ENCODE measurements at regions not wholly inside any gene's neighbourhood (a gene's known extent, or its start where the extent isn't known, plus 50 kb on each side); places are given as distances from the start of the nearest gene placed in this dataset.

DNA sequence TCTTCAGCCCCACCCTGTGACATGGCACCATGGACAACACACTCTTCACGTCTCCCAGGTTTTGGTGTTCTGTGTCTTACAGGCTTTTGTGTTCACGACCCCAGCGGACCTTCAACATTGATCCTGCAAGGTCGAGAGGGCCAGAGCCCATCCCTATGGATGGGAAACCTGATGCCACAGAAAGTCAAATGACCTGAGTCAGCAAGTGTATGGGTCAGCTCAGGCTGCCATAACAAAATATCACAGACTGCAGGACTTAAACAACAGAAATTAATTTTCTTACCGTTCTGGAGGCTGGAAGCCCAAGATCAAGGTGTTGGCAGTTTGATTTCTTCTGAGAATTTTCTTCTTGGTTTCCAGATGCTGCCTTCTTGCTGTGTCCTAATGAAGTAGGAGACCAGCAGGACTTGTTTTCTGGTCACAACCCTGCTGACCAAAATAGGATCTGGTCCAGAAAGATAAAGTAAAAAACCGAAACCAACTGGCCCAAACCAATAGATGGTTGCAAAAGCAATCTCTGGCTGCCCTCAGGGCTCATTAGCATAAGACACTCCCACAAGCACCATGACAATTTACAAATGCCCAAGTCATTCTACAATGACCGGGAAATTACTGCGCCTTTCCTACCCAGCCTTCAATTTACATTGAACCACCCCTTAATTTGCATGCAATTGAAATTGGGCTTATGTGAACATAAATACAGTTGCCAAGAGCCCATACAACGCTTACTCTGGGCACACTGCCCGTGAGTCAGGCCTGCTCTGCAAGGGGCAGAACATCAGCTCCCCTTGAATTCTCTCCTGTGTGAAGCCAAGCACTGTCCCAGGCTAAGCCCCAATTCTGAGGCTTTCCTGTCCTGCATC is 82.9 kb upstream of the SLC22A11 start:
- ATAC-seq (ENCODE audit: low FRiP score): no peak

DNA sequence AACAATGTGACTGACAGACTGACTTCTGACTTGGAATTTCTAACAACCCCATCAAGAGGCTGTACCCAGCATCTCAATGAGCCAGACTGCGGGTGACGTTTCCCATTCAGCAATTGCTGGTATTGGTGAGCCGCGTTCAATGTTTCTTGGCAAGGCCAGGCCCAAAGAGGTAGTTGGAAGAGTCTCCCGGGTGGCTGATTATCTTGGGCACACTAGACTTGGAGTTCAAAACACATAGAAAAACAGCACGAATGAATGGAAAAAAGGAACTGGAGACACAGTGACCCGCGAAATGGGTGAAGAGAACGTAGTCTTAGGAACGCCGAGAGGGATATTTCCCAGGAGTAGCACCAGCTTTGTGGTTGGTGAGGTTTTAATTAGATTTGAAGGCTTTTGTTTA is 81.1 kb upstream of the SLC22A11 start:
- WGBS, 2 donors: 85 to 86% methylated on average over 11 of the region's 11 CpGs
- intact Hi-C loops (cut with DNase I): loop anchor here in 1 of 2 donors (5.0 kb wide), 1 partner anchor 53 kb away; no protein-coding TSS in a partner anchor
- ATAC-seq (ENCODE audit: low FRiP score) (no peak), DNase-seq (no peak)
- H3K27ac ChIP-seq (ENCODE audit: low read depth in 1 of 2, low read length in 2 of 2): no peak overlapping the region
- no peaks in the 10 kb centered on the region for H3K4me1 ChIP-seq (ENCODE audit: control insufficient read depth in 1 of 2, insufficient read depth in 2 of 2, low read length in 2 of 2)
- H3K4me3 ChIP-seq (ENCODE audit: low read length in 2 of 2): no peak overlapping the region
- no peaks in the 10 kb centered on the region for H3K9me3 ChIP-seq (ENCODE audit: control insufficient read depth, low read length)
- no peaks in the 10 kb centered on the region for H3K36me3 ChIP-seq (ENCODE audit: control insufficient read depth in 1 of 2, insufficient read depth in 2 of 2, low read length in 1 of 2)
- no peaks in the 10 kb centered on the region for H3K27me3 ChIP-seq (ENCODE audit: control insufficient read depth in 1 of 2, insufficient read depth in 2 of 2, low read length in 1 of 2)

More for the DNA sequence above, 82.9 kb upstream of the SLC22A11 start:
- H3K36me3 ChIP-seq (ENCODE audit: control insufficient read depth in 1 of 2, insufficient read depth in 2 of 2, low read length in 1 of 2): no peaks in the 10 kb centered on the region
- no peak for DNase-seq
- H3K4me1 ChIP-seq (ENCODE audit: control insufficient read depth in 1 of 2, insufficient read depth in 2 of 2, low read length in 2 of 2): no peaks in the 10 kb centered on the region
- no peaks in the 10 kb centered on the region for H3K9me3 ChIP-seq (ENCODE audit: control insufficient read depth, low read length)
- H3K4me3 ChIP-seq (ENCODE audit: low read length in 2 of 2): no peak overlapping the region
- WGBS, 2 donors: 82 to 85% methylated on average over 10 of the region's 10 CpGs
- no peak overlapping the region for H3K27ac ChIP-seq (ENCODE audit: low read depth in 1 of 2, low read length in 2 of 2)
- intact Hi-C loops (cut with DNase I): loop anchor here in 1 of 2 donors (5.0 kb wide), 1 partner anchor 54 kb away; no protein-coding TSS in a partner anchor
- H3K27me3 ChIP-seq (ENCODE audit: control insufficient read depth in 1 of 2, insufficient read depth in 2 of 2, low read length in 1 of 2): no peaks in the 10 kb centered on the region

GRCh38 chr11:64475145-64475544 is 80.6 kb upstream of the SLC22A11 start:
- no peak overlapping the region for H3K27ac ChIP-seq (ENCODE audit: low read depth in 1 of 2, low read length in 2 of 2)
- DNase-seq (no peak), ATAC-seq (ENCODE audit: low FRiP score) (no peak)
- intact Hi-C loops (cut with DNase I): no loop called here
- no peak overlapping the region for H3K4me3 ChIP-seq (ENCODE audit: low read length in 2 of 2)
- H3K9me3 ChIP-seq (ENCODE audit: control insufficient read depth, low read length): no peaks in the 10 kb centered on the region
- H3K36me3 ChIP-seq (ENCODE audit: control insufficient read depth in 1 of 2, insufficient read depth in 2 of 2, low read length in 1 of 2): no peaks in the 10 kb centered on the region
- 94 to 95% methylated on average over 11 of the region's 11 CpGs for WGBS, 2 donors
- H3K4me1 ChIP-seq (ENCODE audit: control insufficient read depth in 1 of 2, insufficient read depth in 2 of 2, low read length in 2 of 2): no peaks in the 10 kb centered on the region
- H3K27me3 ChIP-seq (ENCODE audit: control insufficient read depth in 1 of 2, insufficient read depth in 2 of 2, low read length in 1 of 2): no peaks in the 10 kb centered on the region

DNA sequence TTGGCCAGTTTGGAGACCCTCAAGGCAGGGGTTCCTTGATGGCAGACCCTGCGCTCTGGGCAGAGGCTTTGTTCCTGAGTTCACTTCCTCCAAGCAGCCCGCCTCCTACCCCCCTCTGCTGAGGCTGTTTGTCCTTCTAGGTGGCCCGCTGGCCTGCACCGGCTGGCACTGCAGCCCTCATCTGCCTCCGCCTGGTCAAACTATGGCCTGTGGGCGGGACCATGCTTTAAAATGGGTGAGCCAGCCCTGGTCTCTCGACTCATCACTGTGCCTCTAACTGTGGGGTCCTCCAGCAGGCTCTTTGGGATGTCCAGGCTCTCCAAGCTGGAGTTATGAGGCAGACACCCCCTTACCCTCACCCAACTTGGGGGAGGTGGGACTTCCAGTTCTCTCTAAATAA is 78.9 kb upstream of the SLC22A11 start:
- 81 to 85% methylated on average over 7 of the region's 7 CpGs for WGBS, 2 donors
- intact Hi-C loops (cut with DNase I): no loop called here
- peak; percentile 7 for ATAC-seq (ENCODE audit: low FRiP score)

DNA sequence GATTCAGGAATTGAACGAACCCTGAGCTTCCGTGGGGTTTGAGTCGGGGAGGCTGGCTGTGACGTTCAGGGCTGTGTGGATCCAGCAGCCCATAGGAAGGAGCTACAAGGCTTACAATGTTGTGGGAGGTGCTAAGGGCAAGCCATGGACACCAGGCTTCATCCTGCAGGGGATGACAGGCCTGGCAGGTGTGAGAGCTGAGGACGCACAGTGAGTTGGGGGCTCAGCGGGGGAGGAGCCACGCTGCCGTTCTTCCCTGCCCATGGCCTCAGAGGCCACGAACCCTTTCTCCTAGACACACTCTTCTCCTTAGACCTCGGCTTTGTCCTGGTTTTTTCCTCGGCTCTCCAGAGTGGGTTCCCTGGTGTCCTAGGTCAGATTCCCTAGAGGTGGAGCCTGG is 78.1 kb upstream of the SLC22A11 start:
- no peak for ATAC-seq (ENCODE audit: low FRiP score)
- 66 to 77% methylated on average over 11 of the region's 11 CpGs for whole genome bisulfite sequencing, 2 donors
- no peaks in the 10 kb centered on the region for H3K4me1 ChIP-seq (ENCODE audit: control insufficient read depth in 1 of 2, insufficient read depth in 2 of 2, low read length in 2 of 2)
- H3K27me3 ChIP-seq (ENCODE audit: control insufficient read depth in 1 of 2, insufficient read depth in 2 of 2, low read length in 1 of 2): no peaks in the 10 kb centered on the region
- H3K9me3 ChIP-seq (ENCODE audit: control insufficient read depth, low read length): no peaks in the 10 kb centered on the region
- intact Hi-C loops (cut with DNase I): no loop called here
- H3K27ac ChIP-seq (ENCODE audit: low read depth in 1 of 2, low read length in 2 of 2): no peak overlapping the region
- no peak for DNase-seq
- no peaks in the 10 kb centered on the region for H3K36me3 ChIP-seq (ENCODE audit: control insufficient read depth in 1 of 2, insufficient read depth in 2 of 2, low read length in 1 of 2)
- H3K4me3 ChIP-seq (ENCODE audit: low read length in 2 of 2): no peak overlapping the region

More for the DNA sequence above, 78.9 kb upstream of the SLC22A11 start:
- H3K27me3 ChIP-seq (ENCODE audit: control insufficient read depth in 1 of 2, insufficient read depth in 2 of 2, low read length in 1 of 2): no peaks in the 10 kb centered on the region
- DNase-seq: no peak
- H3K4me3 ChIP-seq (ENCODE audit: low read length in 2 of 2): no peak overlapping the region
- H3K9me3 ChIP-seq (ENCODE audit: control insufficient read depth, low read length): no peaks in the 10 kb centered on the region
- no peak overlapping the region for H3K27ac ChIP-seq (ENCODE audit: low read depth in 1 of 2, low read length in 2 of 2)
- H3K36me3 ChIP-seq (ENCODE audit: control insufficient read depth in 1 of 2, insufficient read depth in 2 of 2, low read length in 1 of 2): no peaks in the 10 kb centered on the region
- no peaks in the 10 kb centered on the region for H3K4me1 ChIP-seq (ENCODE audit: control insufficient read depth in 1 of 2, insufficient read depth in 2 of 2, low read length in 2 of 2)

DNA sequence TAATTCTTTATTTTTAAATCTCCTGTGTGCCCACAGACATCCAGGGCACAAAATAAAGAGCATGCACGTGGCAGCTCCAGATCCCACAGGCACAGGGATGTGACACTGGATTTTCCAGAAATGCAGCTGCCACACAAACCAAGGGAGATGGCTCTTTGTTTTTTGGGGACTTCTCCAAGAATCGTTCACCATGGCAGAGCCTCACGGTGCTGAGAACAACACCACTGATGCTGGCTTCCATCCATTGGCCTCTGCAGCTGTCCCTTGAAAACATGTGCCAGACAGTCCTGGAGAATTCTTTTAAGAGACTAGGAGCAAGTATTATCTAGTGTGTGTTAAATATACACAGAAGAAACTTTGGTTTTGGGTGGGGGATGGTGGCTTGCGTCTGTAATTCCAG is 73.2 kb upstream of the SLC22A11 start:
- Histone ChIP-seq H3K27me3 (ENCODE audit: control insufficient read depth in 1 of 2, insufficient read depth in 2 of 2, low read length in 1 of 2) (no peaks in the 10 kb centered on the region), H3K4me3 (ENCODE audit: low read length in 2 of 2) (no peak overlapping the region), H3K9me3 (ENCODE audit: control insufficient read depth, low read length) (no peaks in the 10 kb centered on the region), H3K36me3 (ENCODE audit: control insufficient read depth in 1 of 2, insufficient read depth in 2 of 2, low read length in 1 of 2) (no peaks in the 10 kb centered on the region), H3K27ac (ENCODE audit: low read depth in 1 of 2, low read length in 2 of 2) (no peak overlapping the region), H3K4me1 (ENCODE audit: control insufficient read depth in 1 of 2, insufficient read depth in 2 of 2, low read length in 2 of 2) (no peaks in the 10 kb centered on the region)
- intact Hi-C loops (cut with DNase I): loop anchor here in 1 of 2 donors (5.0 kb wide), 1 partner anchor 505 kb away; no protein-coding TSS in a partner anchor
- WGBS, 2 donors: 20 to 23% methylated on average over 4 of the region's 4 CpGs
- no peak for DNase-seq
- ATAC-seq (ENCODE audit: low FRiP score): no peak

DNA sequence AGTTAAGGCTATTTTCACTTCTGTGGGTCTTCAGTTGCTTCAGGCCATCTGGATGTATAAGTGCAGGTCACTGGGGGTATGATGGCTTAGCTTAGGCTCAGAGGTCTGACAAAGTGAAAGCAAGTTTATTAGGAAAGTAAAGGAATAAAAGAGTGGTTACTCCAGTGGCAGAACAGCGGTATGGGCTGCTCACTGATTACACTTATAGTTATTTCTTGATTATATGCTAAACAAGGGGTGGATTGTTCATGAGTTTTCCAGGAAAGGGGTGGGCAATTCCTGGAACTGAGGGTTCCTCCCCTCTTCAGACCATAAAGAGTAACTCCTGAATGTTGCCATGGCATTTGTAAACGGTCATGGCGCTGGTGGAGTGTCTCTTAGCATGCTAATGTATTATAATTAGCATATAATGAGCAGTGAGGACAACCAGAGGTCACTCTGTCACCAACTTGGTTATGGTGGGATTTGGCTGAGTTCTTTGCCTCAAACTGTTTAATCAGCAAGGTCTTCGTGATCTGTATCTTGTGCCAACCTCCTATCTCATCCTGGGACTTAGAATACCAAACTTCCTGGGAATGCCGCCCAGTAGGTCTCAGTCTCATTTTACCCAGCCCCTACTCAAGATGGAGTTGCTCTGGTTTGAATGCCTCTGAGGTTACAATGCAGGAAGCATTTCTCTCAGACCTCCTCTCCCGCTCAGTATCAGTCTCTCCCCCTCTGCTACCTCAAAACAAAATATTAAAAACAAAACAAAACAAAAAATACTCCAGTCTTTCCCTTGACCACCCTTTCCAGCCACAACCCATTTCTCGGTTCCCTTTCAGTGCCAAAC is 71.3 kb upstream of the SLC22A11 start:
- H3K4me1 ChIP-seq (ENCODE audit: control insufficient read depth in 1 of 2, insufficient read depth in 2 of 2, low read length in 2 of 2): no peaks in the 10 kb centered on the region
- no peaks in the 10 kb centered on the region for H3K27me3 ChIP-seq (ENCODE audit: control insufficient read depth in 1 of 2, insufficient read depth in 2 of 2, low read length in 1 of 2)
- WGBS, 2 donors: 59 to 67% methylated on average over 7 of the region's 7 CpGs
- intact Hi-C loops (cut with DNase I): loop anchor here in 1 of 2 donors (5.0 kb wide), 1 partner anchor 503 kb away; no protein-coding TSS in a partner anchor
- H3K9me3 ChIP-seq (ENCODE audit: control insufficient read depth, low read length): no peaks in the 10 kb centered on the region
- H3K36me3 ChIP-seq (ENCODE audit: control insufficient read depth in 1 of 2, insufficient read depth in 2 of 2, low read length in 1 of 2): no peaks in the 10 kb centered on the region
- DNase-seq: no peak
- H3K4me3 ChIP-seq (ENCODE audit: low read length in 2 of 2): no peak overlapping the region
- H3K27ac ChIP-seq (ENCODE audit: low read depth in 1 of 2, low read length in 2 of 2): no peak overlapping the region
- no peak for ATAC-seq (ENCODE audit: low FRiP score)

DNA sequence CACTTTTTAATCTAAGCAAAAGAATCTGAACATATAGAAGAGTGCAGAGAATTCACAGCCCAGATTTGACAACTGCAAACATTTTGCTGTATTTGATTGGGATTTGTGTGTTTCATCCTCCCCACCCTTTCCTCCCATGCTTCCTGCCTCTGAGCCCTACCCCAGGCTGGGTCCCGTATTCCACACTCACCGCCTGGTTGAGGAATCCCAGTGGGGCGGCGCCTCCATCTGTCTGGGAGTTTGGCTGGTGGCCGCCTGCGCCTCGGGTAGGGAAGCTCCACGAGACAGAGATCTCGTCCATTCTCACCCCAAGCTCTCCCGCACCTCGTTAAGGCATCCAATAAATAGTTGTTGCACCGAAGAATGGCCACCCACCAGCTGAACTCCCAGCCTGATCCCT is 70.7 kb upstream of the SLC22A11 start:
- Histone ChIP-seq H3K4me3 (ENCODE audit: low read length in 2 of 2) (no peak overlapping the region), H3K4me1 (ENCODE audit: control insufficient read depth in 1 of 2, insufficient read depth in 2 of 2, low read length in 2 of 2) (no peaks in the 10 kb centered on the region), H3K36me3 (ENCODE audit: control insufficient read depth in 1 of 2, insufficient read depth in 2 of 2, low read length in 1 of 2) (no peaks in the 10 kb centered on the region), H3K27me3 (ENCODE audit: control insufficient read depth in 1 of 2, insufficient read depth in 2 of 2, low read length in 1 of 2) (no peaks in the 10 kb centered on the region), H3K9me3 (ENCODE audit: control insufficient read depth, low read length) (no peaks in the 10 kb centered on the region), H3K27ac (ENCODE audit: low read depth in 1 of 2, low read length in 2 of 2) (no peak overlapping the region)
- intact Hi-C loops (cut with DNase I): no loop called here
- no peak for ATAC-seq (ENCODE audit: low FRiP score)
- 74% methylated on average over 12 of the region's 12 CpGs for WGBS, 2 donors
- no peak for DNase-seq
